ENCODE measurements at regions not wholly inside any gene's neighbourhood (a gene's known extent, or its start where the extent isn't known, plus 50 kb on each side); places are given as distances from the start of the nearest gene placed in this dataset.

GRCh38 chr6:168837254-168838036 is 396.5 kb downstream of the SMOC2 start:
- H3K4me3 ChIP-seq (ENCODE audit: low read length) = no peak overlapping the region
- WGBS, 2 experiments (ENCODE audit: insufficient coverage in 1 of 2, insufficient read length in 1 of 2) = 81 to 82% methylated on average over 13 to 15 of the region's 15 CpGs
- Mint-ChIP-seq H3K4me1 (peaks cover 4% of the 10 kb centered on the region), H3K9me3 (no peaks in the 10 kb centered on the region), H3K27me3 (ENCODE audit: insufficient read depth) (peaks cover 3% of the 10 kb centered on the region), H3K36me3 (ENCODE audit: low read depth) (no peaks in the 10 kb centered on the region), H3K27ac (no peak overlapping the region), H3K4me3 (no peak overlapping the region)
- H3K9me3 ChIP-seq (ENCODE audit: control insufficient read depth, low read length) = no peaks in the 10 kb centered on the region
- no peaks in the 10 kb centered on the region for H3K4me1 ChIP-seq (ENCODE audit: control insufficient read depth, insufficient read depth, low read length)
- no peak overlapping the region for H3K27ac ChIP-seq (ENCODE audit: low read depth, low read length)
- no peak for TF ChIP-seq CTCF (conservative IDR thresholded peaks at IDR 0.05)
- DNase-seq = no peak
- H3K36me3 ChIP-seq (ENCODE audit: control insufficient read depth, insufficient read depth, low read length) = no peaks in the 10 kb centered on the region
- no peaks in the 10 kb centered on the region for H3K27me3 ChIP-seq (ENCODE audit: control insufficient read depth, insufficient read depth, low read length, poor library complexity, severe bottlenecking)
- no peak overlapping the region for H3K9ac ChIP-seq (ENCODE audit: extremely low read depth, low read length, poor library complexity, severe bottlenecking)

GRCh38 chr6:168835991-168836390 is 395.0 kb downstream of the SMOC2 start:
- no peaks in the 10 kb centered on the region for H3K9me3 ChIP-seq (ENCODE audit: control insufficient read depth, low read length)
- Mint-ChIP-seq H3K27ac (no peak overlapping the region), H3K4me3 (no peak overlapping the region), H3K36me3 (ENCODE audit: low read depth) (no peaks in the 10 kb centered on the region), H3K9me3 (no peaks in the 10 kb centered on the region), H3K4me1 (peaks cover 4% of the 10 kb centered on the region), H3K27me3 (ENCODE audit: insufficient read depth) (peaks cover 1% of the 10 kb centered on the region)
- DNase-seq = no peak
- no peak overlapping the region for H3K4me3 ChIP-seq (ENCODE audit: low read length)
- H3K4me1 ChIP-seq (ENCODE audit: control insufficient read depth, insufficient read depth, low read length) = no peaks in the 10 kb centered on the region
- WGBS, 2 experiments (ENCODE audit: insufficient coverage in 1 of 2, insufficient read length in 1 of 2) = 95 to 99% methylated on average over 8 to 9 of the region's 9 CpGs
- no peaks in the 10 kb centered on the region for H3K36me3 ChIP-seq (ENCODE audit: control insufficient read depth, insufficient read depth, low read length)
- H3K27ac ChIP-seq (ENCODE audit: low read depth, low read length) = no peak overlapping the region
- H3K27me3 ChIP-seq (ENCODE audit: control insufficient read depth, insufficient read depth, low read length, poor library complexity, severe bottlenecking) = no peaks in the 10 kb centered on the region
- no peak overlapping the region for H3K9ac ChIP-seq (ENCODE audit: extremely low read depth, low read length, poor library complexity, severe bottlenecking)
- TF ChIP-seq CTCF (conservative IDR thresholded peaks at IDR 0.05) = no peak

- Histone ChIP-seq H3K27ac (ENCODE audit: low read depth, low read length) (no peak overlapping the region), H3K27me3 (ENCODE audit: control insufficient read depth, insufficient read depth, low read length, poor library complexity, severe bottlenecking) (no peaks in the 10 kb centered on the region), H3K4me1 (ENCODE audit: control insufficient read depth, insufficient read depth, low read length) (no peaks in the 10 kb centered on the region), H3K9me3 (ENCODE audit: control insufficient read depth, low read length) (no peaks in the 10 kb centered on the region), H3K36me3 (ENCODE audit: control insufficient read depth, insufficient read depth, low read length) (no peaks in the 10 kb centered on the region), H3K9ac (ENCODE audit: extremely low read depth, low read length, poor library complexity, severe bottlenecking) (no peak overlapping the region), H3K4me3 (ENCODE audit: low read length) (no peak overlapping the region)
- Mint-ChIP-seq H3K9me3 (no peaks in the 10 kb centered on the region), H3K36me3 (ENCODE audit: low read depth) (no peaks in the 10 kb centered on the region), H3K4me3 (no peak overlapping the region), H3K27ac (no peak overlapping the region), H3K27me3 (ENCODE audit: insufficient read depth) (no peaks in the 10 kb centered on the region), H3K4me1 (peaks cover 4% of the 10 kb centered on the region)
- WGBS, 2 experiments (ENCODE audit: insufficient coverage in 1 of 2, insufficient read length in 1 of 2) = 88 to 91% methylated on average over 1 to 5 of the region's 5 CpGs
- no peak for DNase-seq
- no peak for TF ChIP-seq CTCF (conservative IDR thresholded peaks at IDR 0.05)
These were observed 393.8 kb downstream of the SMOC2 start for GRCh38 chr6:168834801-168835200.

Measured in endodermal cell (in vitro differentiated cells).